WTC11 (cell line): ENCODE measurements at regions not wholly inside any gene's neighbourhood (a gene's known extent, or its start where the extent isn't known, plus 50 kb on each side); places are given as distances from the start of the nearest gene placed in this dataset.

ENCODE experiments used
- ATAC-seq: fragments of 200-7000 bp; cut with Tn5 transposase; 2 replicates; pipeline ENCODE4 v1.10.0; 2021; ENCODE audit warnings: mild to moderate bottlenecking, moderate library complexity
- CTCF ChIA-PET: fragments of 300-600 bp; sonication (Branson Sonifier 250); formaldehyde crosslinking; loops from one replicate; lab custom pipeline; 2021; ENCODE audit warnings: antibody characterized with exemption; lab: Charles Lee
- POLR2A ChIA-PET: fragments of 350-600 bp; sonication (Branson Sonifier 250); formaldehyde crosslinking; loops from one replicate; lab custom pipeline; 2021; ENCODE audit warnings: antibody characterized with exemption; lab: Charles Lee
- DNase-seq: peaks from one replicate; pipeline ENCODE4 v3.0.0; 2021; ENCODE audit warnings: low spot score
- H3K27ac Mint-ChIP-seq: 2 replicates; pipeline ENCODE4 v1.8.0; 2021; ENCODE audit warnings: mixed read lengths
- H3K27me3 Mint-ChIP-seq: 2 replicates; pipeline ENCODE4 v1.8.0; 2021; ENCODE audit warnings: low read depth, mild to moderate bottlenecking, moderate library complexity, mixed read lengths
- H3K36me3 Mint-ChIP-seq: 2 replicates; pipeline ENCODE4 v1.8.0; 2021; ENCODE audit warnings: mixed read lengths
- H3K4me1 Mint-ChIP-seq: 2 replicates; pipeline ENCODE4 v1.8.0; 2022; ENCODE audit warnings: mixed read lengths
- H3K4me3 Mint-ChIP-seq: 2 replicates; pipeline ENCODE4 v1.8.0; 2021; ENCODE audit warnings: mild to moderate bottlenecking, moderate library complexity, mixed read lengths
- H3K9me3 Mint-ChIP-seq: 2 replicates; pipeline ENCODE4 v1.8.0; 2021; ENCODE audit warnings: mixed read lengths
- AR ChIP-seq: fragments of 250-450 bp; sonication (Bioruptor Pico); IDR thresholded peaks from 2 replicates; pipeline ENCODE4 v1.9.0; 2021; ENCODE audit warnings: mild to moderate bottlenecking
- E2F1 ChIP-seq: sonication (generic); formaldehyde crosslinking; IDR thresholded peaks from 2 replicates; pipeline ENCODE4 v1.8.0; 2022; ENCODE audit warnings: mild to moderate bottlenecking, missing genetic modification reagents
- GABPB1 ChIP-seq: sonication (generic); formaldehyde crosslinking; IDR thresholded peaks from 2 replicates; pipeline ENCODE4 v1.8.1; 2023; ENCODE audit warnings: mild to moderate bottlenecking, missing genetic modification reagents
- JUN ChIP-seq: sonication (generic); formaldehyde crosslinking; IDR thresholded peaks from 2 replicates; pipeline ENCODE4 v1.8.0; 2023; ENCODE audit warnings: mild to moderate bottlenecking, missing genetic modification reagents
- KAT7 ChIP-seq: sonication (generic); formaldehyde crosslinking; IDR thresholded peaks from 2 replicates; pipeline ENCODE4 v1.8.1; 2023; ENCODE audit warnings: missing genetic modification reagents, mild to moderate bottlenecking, borderline replicate concordance
- NFATC4 ChIP-seq: fragments of 250-450 bp; sonication (Bioruptor Pico); IDR thresholded peaks from 2 replicates; pipeline ENCODE4 v1.9.0; 2021; ENCODE audit warnings: mild to moderate bottlenecking
- NFE2L1 ChIP-seq: sonication (generic); formaldehyde crosslinking; IDR thresholded peaks from 2 replicates; pipeline ENCODE4 v1.8.1; 2023; ENCODE audit warnings: missing genetic modification reagents
- NFYB ChIP-seq: sonication (generic); formaldehyde crosslinking; conservative IDR thresholded peaks from 2 replicates; pipeline ENCODE4 v1.8.0; 2022; ENCODE audit warnings: low read depth, missing genetic modification reagents
- NR1H2 ChIP-seq: sonication (generic); formaldehyde crosslinking; IDR thresholded peaks from 2 replicates; pipeline ENCODE4 v1.9.0; 2021; ENCODE audit warnings: mild to moderate bottlenecking, moderate library complexity, missing genetic modification reagents
- PREB ChIP-seq: sonication (generic); formaldehyde crosslinking; IDR thresholded peaks from 2 replicates; pipeline ENCODE4 v1.8.1; 2022; ENCODE audit warnings: mild to moderate bottlenecking, missing genetic modification reagents, moderate library complexity, borderline replicate concordance
- RELA ChIP-seq: sonication (generic); formaldehyde crosslinking; IDR thresholded peaks from 2 replicates; pipeline ENCODE4 v1.8.1; 2022; ENCODE audit warnings: missing genetic modification reagents, mild to moderate bottlenecking, borderline replicate concordance
- SOX15 ChIP-seq: fragments of 250-450 bp; sonication (Bioruptor Pico); IDR thresholded peaks from 2 replicates; pipeline ENCODE4 v1.9.0; 2021; ENCODE audit warnings: mild to moderate bottlenecking
- USF1 ChIP-seq: sonication (generic); formaldehyde crosslinking; IDR thresholded peaks from 2 replicates; pipeline ENCODE4 v1.8.0; 2022; ENCODE audit warnings: mild to moderate bottlenecking, missing genetic modification reagents
- USF2 ChIP-seq: sonication (generic); formaldehyde crosslinking; IDR thresholded peaks from 2 replicates; pipeline ENCODE4 v1.8.1; 2023; ENCODE audit warnings: mild to moderate bottlenecking, missing genetic modification reagents, moderate library complexity
- ZNF138 ChIP-seq: sonication (generic); formaldehyde crosslinking; conservative IDR thresholded peaks from 2 replicates; pipeline ENCODE4 v1.8.1; 2022; ENCODE audit warnings: mild to moderate bottlenecking, moderate library complexity, missing genetic modification reagents
- ZNF423 ChIP-seq: fragments of 250-450 bp; sonication (Bioruptor Pico); IDR thresholded peaks from 2 replicates; pipeline ENCODE4 v2.1.2; 2022; ENCODE audit warnings: mild to moderate bottlenecking, moderate library complexity
- TF ChIP-seq, protein P1 (sequence below): sonication (generic); formaldehyde crosslinking; IDR thresholded peaks from 2 replicates; pipeline ENCODE4 v1.8.0; 2022; ENCODE audit warnings: mild to moderate bottlenecking, missing genetic modification reagents
- TF ChIP-seq, protein P2 (sequence below): sonication (generic); formaldehyde crosslinking; IDR thresholded peaks from 2 replicates; pipeline ENCODE4 v1.8.0; 2023; ENCODE audit warnings: missing genetic modification reagents
- TF ChIP-seq, protein P3 (sequence below): sonication (generic); formaldehyde crosslinking; conservative IDR thresholded peaks from 2 replicates; pipeline ENCODE4 v1.8.1; 2023; ENCODE audit warnings: mild to moderate bottlenecking, low read depth, missing genetic modification reagents, moderate library complexity
- TF ChIP-seq, protein P4 (sequence below): sonication (generic); formaldehyde crosslinking; IDR thresholded peaks from 2 replicates; pipeline ENCODE4 v1.8.1; 2022; ENCODE audit warnings: low read depth, mild to moderate bottlenecking, moderate library complexity, missing genetic modification reagents, borderline replicate concordance

DNA sequence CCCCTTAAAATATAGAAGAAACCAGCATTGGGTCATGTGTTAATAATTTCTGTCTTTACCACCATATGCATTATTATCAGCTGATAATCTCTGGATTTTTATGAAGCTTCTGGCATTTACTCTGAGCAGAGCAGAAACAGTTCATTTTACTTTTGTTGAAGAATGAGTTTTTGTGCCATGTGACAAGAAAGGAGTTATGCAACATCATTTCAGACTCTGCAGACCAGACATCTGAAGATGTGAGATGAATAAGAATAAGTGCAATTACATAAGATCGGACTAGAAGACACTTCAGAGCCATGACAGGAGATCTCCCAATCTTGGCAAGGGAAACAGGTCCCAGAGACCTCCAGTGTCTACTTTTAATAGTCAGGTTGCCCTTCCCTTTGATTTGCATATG, 869.4 kb upstream of the VRK2 start:
- Mint-ChIP-seq H3K4me1 (peaks cover 4% of the 10 kb centered on the region; the same call in 1 of the 2 replicates), H3K4me3 (no peak overlapping the region), H3K27me3 (no peaks in the 10 kb centered on the region), H3K36me3 (no peaks in the 10 kb centered on the region), H3K27ac (no peak overlapping the region), H3K9me3 (peaks cover 4% of the 10 kb centered on the region)
- ChIA-PET POLR2A (no interaction called here), CTCF (no interaction called here)
- ATAC-seq (no peak), DNase-seq (no peak)
- TF ChIP-seq NFYB (CRISPR knock-in tag) (no peak), E2F1 (CRISPR knock-in tag) (no peak), USF1 (CRISPR knock-in tag) (no peak), SOX15 (CRISPR knock-in tag) (no peak), ZNF138 (no peak), RELA (CRISPR knock-in tag) (no peak)
- TF ChIP-seq, protein P1, sequence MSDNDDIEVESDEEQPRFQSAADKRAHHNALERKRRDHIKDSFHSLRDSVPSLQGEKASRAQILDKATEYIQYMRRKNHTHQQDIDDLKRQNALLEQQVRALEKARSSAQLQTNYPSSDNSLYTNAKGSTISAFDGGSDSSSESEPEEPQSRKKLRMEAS (CRISPR knock-in tag): no peak

DNA sequence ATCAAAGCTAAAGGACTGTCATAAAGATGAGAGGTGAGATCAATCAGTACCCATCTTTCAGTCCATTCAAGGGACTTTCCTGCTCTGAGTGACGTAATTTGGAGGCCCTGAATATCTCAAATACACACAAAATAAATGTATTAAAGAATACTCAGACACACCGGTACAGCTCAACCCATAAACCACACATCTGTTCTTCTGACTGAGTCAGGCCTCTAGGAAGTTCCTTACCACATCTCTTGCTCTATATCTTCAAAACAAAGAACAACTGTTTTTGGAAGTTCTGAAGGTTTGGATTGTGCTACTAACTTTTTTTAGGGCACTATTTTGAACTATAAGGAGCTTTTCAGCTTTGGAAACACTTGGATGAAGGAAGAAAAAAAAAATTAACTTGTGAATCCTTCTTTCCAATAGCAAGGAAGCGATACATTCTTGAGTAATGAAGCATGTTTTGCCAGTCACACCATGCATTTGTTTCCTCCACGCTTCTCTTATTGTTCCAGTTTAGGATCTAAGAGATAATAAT, 866.5 kb upstream of the VRK2 start:
- ChIA-PET POLR2A (no interaction called here), CTCF (no interaction called here)
- ATAC-seq (no peak), DNase-seq (no peak)
- H3K27ac Mint-ChIP-seq: no peak overlapping the region
- H3K36me3 Mint-ChIP-seq: no peaks in the 10 kb centered on the region
- H3K9me3 Mint-ChIP-seq: no peaks in the 10 kb centered on the region
- H3K27me3 Mint-ChIP-seq: no peaks in the 10 kb centered on the region
- peaks cover 19% of the 10 kb centered on the region for H3K4me1 Mint-ChIP-seq
- no peak overlapping the region for H3K4me3 Mint-ChIP-seq
- TF ChIP-seq GABPB1 (CRISPR knock-in tag) (no peak), NR1H2 (CRISPR knock-in tag) (no peak), ZNF138 (no peak), KAT7 (CRISPR knock-in tag) (no peak), PREB (CRISPR knock-in tag) (no peak), USF2 (CRISPR knock-in tag) (no peak), NFE2L1 (no peak), AR (no peak), SOX15 (CRISPR knock-in tag) (no peak), E2F1 (CRISPR knock-in tag) (no peak), NFATC4 (CRISPR knock-in tag) (no peak), JUN (no peak), ZNF423 (CRISPR knock-in tag) (no peak)
- TF ChIP-seq, protein P2, sequence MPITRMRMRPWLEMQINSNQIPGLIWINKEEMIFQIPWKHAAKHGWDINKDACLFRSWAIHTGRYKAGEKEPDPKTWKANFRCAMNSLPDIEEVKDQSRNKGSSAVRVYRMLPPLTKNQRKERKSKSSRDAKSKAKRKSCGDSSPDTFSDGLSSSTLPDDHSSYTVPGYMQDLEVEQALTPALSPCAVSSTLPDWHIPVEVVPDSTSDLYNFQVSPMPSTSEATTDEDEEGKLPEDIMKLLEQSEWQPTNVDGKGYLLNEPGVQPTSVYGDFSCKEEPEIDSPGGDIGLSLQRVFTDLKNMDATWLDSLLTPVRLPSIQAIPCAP: no peak
- TF ChIP-seq, protein P3, sequence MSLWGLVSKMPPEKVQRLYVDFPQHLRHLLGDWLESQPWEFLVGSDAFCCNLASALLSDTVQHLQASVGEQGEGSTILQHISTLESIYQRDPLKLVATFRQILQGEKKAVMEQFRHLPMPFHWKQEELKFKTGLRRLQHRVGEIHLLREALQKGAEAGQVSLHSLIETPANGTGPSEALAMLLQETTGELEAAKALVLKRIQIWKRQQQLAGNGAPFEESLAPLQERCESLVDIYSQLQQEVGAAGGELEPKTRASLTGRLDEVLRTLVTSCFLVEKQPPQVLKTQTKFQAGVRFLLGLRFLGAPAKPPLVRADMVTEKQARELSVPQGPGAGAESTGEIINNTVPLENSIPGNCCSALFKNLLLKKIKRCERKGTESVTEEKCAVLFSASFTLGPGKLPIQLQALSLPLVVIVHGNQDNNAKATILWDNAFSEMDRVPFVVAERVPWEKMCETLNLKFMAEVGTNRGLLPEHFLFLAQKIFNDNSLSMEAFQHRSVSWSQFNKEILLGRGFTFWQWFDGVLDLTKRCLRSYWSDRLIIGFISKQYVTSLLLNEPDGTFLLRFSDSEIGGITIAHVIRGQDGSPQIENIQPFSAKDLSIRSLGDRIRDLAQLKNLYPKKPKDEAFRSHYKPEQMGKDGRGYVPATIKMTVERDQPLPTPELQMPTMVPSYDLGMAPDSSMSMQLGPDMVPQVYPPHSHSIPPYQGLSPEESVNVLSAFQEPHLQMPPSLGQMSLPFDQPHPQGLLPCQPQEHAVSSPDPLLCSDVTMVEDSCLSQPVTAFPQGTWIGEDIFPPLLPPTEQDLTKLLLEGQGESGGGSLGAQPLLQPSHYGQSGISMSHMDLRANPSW (CRISPR knock-in tag): no peak
- TF ChIP-seq, protein P4, sequence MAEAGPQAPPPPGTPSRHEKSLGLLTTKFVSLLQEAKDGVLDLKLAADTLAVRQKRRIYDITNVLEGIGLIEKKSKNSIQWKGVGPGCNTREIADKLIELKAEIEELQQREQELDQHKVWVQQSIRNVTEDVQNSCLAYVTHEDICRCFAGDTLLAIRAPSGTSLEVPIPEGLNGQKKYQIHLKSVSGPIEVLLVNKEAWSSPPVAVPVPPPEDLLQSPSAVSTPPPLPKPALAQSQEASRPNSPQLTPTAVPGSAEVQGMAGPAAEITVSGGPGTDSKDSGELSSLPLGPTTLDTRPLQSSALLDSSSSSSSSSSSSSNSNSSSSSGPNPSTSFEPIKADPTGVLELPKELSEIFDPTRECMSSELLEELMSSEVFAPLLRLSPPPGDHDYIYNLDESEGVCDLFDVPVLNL (CRISPR knock-in tag): no peak
